ENCODE measurements at regions not wholly inside any gene's neighbourhood (a gene's known extent, or its start where the extent isn't known, plus 50 kb on each side); places are given as distances from the start of the nearest gene placed in this dataset.

DNA sequence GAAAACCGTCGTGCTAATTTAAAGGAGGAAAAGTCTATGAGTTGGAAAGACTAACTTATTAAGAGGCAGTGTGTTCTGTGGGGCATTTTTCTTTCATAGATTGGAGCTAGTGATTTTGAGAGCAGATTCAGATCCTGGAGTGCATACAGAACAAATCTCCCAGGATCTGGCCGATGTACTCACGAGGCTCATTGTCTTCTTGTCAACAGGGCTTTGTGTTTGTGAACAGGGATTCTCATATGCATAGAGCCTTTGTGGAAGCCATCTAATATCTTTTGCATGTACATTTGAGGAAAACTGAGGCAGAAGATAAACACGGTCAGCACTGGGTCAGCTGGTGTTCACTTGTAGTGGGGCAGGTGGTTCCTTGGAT, 482.9 kb upstream of the TSHZ3 start:
- Mint-ChIP-seq H3K27ac (ENCODE audit: unreplicated experiment) (no peak overlapping the region), H3K4me1 (ENCODE audit: low read depth, unreplicated experiment) (peaks cover 5% of the 10 kb centered on the region), H3K9me3 (ENCODE audit: unreplicated experiment) (peaks cover 2% of the 10 kb centered on the region), H3K4me3 (ENCODE audit: unreplicated experiment) (no peak overlapping the region), H3K36me3 (ENCODE audit: low read depth, unreplicated experiment) (no peaks in the 10 kb centered on the region), H3K27me3 (ENCODE audit: low read depth, unreplicated experiment) (peaks cover 12% of the 10 kb centered on the region)
- DNase-seq (ENCODE audit: low read depth) (no peak), FAIRE-seq (no peak)
- Histone ChIP-seq H3K4me1 (ENCODE audit: insufficient read depth, low read length) (no peaks in the 10 kb centered on the region), H3K27me3 (ENCODE audit: insufficient read depth, low read length) (no peaks in the 10 kb centered on the region), H2AFZ (ENCODE audit: low read depth, low read length) (no peak overlapping the region), H4K20me1 (ENCODE audit: insufficient read depth, low read length) (no peaks in the 10 kb centered on the region), H3K9me3 (ENCODE audit: insufficient read depth, low read depth, low read length) (peaks cover 5% of the 10 kb centered on the region), H3K4me2 (ENCODE audit: low read length) (no peak overlapping the region), H3K4me3 (ENCODE audit: insufficient read depth, low read depth, low read length) (no peak overlapping the region), H3K79me2 (ENCODE audit: insufficient read depth, low read length) (no peaks in the 10 kb centered on the region), H3K27ac (ENCODE audit: low read depth, low read length) (no peak overlapping the region), H3K9ac (ENCODE audit: low read length) (no peak overlapping the region), H3K36me3 (ENCODE audit: insufficient read depth, low read length) (no peaks in the 10 kb centered on the region)
- TF ChIP-seq, protein P1, sequence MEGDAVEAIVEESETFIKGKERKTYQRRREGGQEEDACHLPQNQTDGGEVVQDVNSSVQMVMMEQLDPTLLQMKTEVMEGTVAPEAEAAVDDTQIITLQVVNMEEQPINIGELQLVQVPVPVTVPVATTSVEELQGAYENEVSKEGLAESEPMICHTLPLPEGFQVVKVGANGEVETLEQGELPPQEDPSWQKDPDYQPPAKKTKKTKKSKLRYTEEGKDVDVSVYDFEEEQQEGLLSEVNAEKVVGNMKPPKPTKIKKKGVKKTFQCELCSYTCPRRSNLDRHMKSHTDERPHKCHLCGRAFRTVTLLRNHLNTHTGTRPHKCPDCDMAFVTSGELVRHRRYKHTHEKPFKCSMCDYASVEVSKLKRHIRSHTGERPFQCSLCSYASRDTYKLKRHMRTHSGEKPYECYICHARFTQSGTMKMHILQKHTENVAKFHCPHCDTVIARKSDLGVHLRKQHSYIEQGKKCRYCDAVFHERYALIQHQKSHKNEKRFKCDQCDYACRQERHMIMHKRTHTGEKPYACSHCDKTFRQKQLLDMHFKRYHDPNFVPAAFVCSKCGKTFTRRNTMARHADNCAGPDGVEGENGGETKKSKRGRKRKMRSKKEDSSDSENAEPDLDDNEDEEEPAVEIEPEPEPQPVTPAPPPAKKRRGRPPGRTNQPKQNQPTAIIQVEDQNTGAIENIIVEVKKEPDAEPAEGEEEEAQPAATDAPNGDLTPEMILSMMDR (IDR thresholded peaks at IDR 0.05; ENCODE audit: insufficient read depth, low read depth, low read length) = no peak
- no peak for TF ChIP-seq EZH2 (IDR thresholded peaks at IDR 0.05; ENCODE audit: insufficient read depth, low read length)

DNA sequence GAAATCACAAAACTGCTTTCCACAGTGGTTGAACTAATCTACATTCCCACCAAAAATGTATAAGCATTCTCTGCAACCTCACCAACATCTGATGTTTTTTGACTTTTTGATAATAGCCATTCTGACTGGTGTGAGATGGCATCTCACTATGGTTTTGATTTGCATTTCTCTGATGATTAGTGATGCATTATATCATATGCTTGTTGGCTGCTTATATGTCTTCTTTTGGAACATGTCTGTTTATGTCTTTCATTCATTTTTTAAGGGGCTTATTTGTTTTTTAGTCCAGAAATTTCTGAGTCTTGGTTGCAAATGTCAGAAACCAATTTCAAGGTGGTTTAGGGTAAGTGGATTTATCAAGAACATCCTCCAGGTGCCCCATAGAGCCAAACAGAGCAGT, 484.8 kb upstream of the TSHZ3 start:
- Histone ChIP-seq H4K20me1 (ENCODE audit: insufficient read depth, low read length) (no peaks in the 10 kb centered on the region), H3K9ac (ENCODE audit: low read length) (no peak overlapping the region), H3K36me3 (ENCODE audit: insufficient read depth, low read length) (no peaks in the 10 kb centered on the region), H3K4me2 (ENCODE audit: low read length) (no peak overlapping the region), H3K4me1 (ENCODE audit: insufficient read depth, low read length) (no peaks in the 10 kb centered on the region), H3K9me3 (ENCODE audit: insufficient read depth, low read depth, low read length) (peaks cover 5% of the 10 kb centered on the region), H3K27me3 (ENCODE audit: insufficient read depth, low read length) (no peaks in the 10 kb centered on the region), H3K27ac (ENCODE audit: low read depth, low read length) (no peak overlapping the region), H3K4me3 (ENCODE audit: insufficient read depth, low read depth, low read length) (no peak overlapping the region), H2AFZ (ENCODE audit: low read depth, low read length) (no peak overlapping the region), H3K79me2 (ENCODE audit: insufficient read depth, low read length) (no peaks in the 10 kb centered on the region)
- H3K27ac Mint-ChIP-seq (ENCODE audit: unreplicated experiment) = no peak overlapping the region
- H3K36me3 Mint-ChIP-seq (ENCODE audit: low read depth, unreplicated experiment) = no peaks in the 10 kb centered on the region
- no peak for TF ChIP-seq EZH2 (IDR thresholded peaks at IDR 0.05; ENCODE audit: insufficient read depth, low read length)
- TF ChIP-seq, protein P1 (IDR thresholded peaks at IDR 0.05; ENCODE audit: insufficient read depth, low read depth, low read length) = no peak
- H3K4me3 Mint-ChIP-seq (ENCODE audit: unreplicated experiment) = no peak overlapping the region
- H3K9me3 Mint-ChIP-seq (ENCODE audit: unreplicated experiment) = peaks cover 2% of the 10 kb centered on the region
- DNase-seq (ENCODE audit: low read depth) (no peak), FAIRE-seq (no peak)
- H3K27me3 Mint-ChIP-seq (ENCODE audit: low read depth, unreplicated experiment) = peaks cover 21% of the 10 kb centered on the region
- no peaks in the 10 kb centered on the region for H3K4me1 Mint-ChIP-seq (ENCODE audit: low read depth, unreplicated experiment)

DNA sequence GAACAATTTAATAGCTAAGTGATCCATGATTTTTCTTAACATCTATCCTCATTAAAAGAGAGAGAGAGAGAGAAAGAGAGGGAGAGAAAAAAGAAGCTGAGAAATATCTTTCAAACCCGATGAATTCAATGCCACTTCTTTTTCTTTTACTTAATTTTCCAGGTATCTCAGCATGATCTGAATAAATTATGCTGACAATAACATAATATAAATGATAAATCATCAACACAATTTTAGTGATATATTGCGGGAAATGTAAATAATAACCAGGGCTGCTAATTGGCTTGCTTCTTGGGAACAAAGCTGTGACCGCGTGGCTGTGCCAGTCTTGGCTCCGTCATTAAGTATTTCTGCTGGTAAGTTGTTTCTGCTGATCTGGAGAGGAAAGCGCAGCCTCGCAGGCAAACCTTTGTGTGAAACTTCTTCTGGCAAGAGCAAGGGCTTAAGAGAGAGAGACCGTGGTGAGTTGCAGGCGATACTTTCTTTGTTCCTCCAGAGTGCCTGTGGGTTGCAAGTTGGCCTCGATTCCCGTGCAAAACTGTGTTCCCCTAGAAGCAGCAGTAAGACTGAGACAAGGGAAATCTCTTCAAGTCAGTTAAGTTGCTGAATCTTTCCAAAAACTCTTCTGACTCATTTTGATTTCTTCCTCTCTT, 489.1 kb upstream of the TSHZ3 start:
- Mint-ChIP-seq H3K36me3 (ENCODE audit: low read depth, unreplicated experiment) (peaks cover 2% of the 10 kb centered on the region), H3K4me1 (ENCODE audit: low read depth, unreplicated experiment) (no peaks in the 10 kb centered on the region), H3K27ac (ENCODE audit: unreplicated experiment) (no peak overlapping the region), H3K27me3 (ENCODE audit: low read depth, unreplicated experiment) (peaks cover 11% of the 10 kb centered on the region), H3K9me3 (ENCODE audit: unreplicated experiment) (peaks cover 8% of the 10 kb centered on the region), H3K4me3 (ENCODE audit: unreplicated experiment) (no peak overlapping the region)
- H3K36me3 ChIP-seq (ENCODE audit: insufficient read depth, low read length) = no peaks in the 10 kb centered on the region
- H3K4me1 ChIP-seq (ENCODE audit: insufficient read depth, low read length) = no peaks in the 10 kb centered on the region
- FAIRE-seq (no peak), DNase-seq (ENCODE audit: low read depth) (peak; percentile 4)
- no peak overlapping the region for H3K4me3 ChIP-seq (ENCODE audit: insufficient read depth, low read depth, low read length)
- TF ChIP-seq EZH2 (IDR thresholded peaks at IDR 0.05; ENCODE audit: insufficient read depth, low read length) = no peak
- TF ChIP-seq, protein P1 (IDR thresholded peaks at IDR 0.05; ENCODE audit: insufficient read depth, low read depth, low read length) = no peak
- peaks cover 3% of the 10 kb centered on the region for H3K9me3 ChIP-seq (ENCODE audit: insufficient read depth, low read depth, low read length)
- no peaks in the 10 kb centered on the region for H3K79me2 ChIP-seq (ENCODE audit: insufficient read depth, low read length)
- H4K20me1 ChIP-seq (ENCODE audit: insufficient read depth, low read length) = no peaks in the 10 kb centered on the region
- no peak overlapping the region for H3K9ac ChIP-seq (ENCODE audit: low read length)
- no peak overlapping the region for H3K27ac ChIP-seq (ENCODE audit: low read depth, low read length)
- no peak overlapping the region for H3K4me2 ChIP-seq (ENCODE audit: low read length)
- H3K27me3 ChIP-seq (ENCODE audit: insufficient read depth, low read length) = no peaks in the 10 kb centered on the region
- peak overlapping the region; percentile 17 for H2AFZ ChIP-seq (ENCODE audit: low read depth, low read length)

All from astrocyte (in vitro differentiated cells and primary cell).